Brain microvascular endothelial cell (primary cell): ENCODE measurements at regions not wholly inside any gene's neighbourhood (a gene's known extent, or its start where the extent isn't known, plus 50 kb on each side); places are given as distances from the start of the nearest gene placed in this dataset.
A peak's percentile ranks its signal among the peaks of the same experiment; 100 is the strongest.

Experiments used
- DNase-seq: peaks from one replicate; pipeline ENCODE4 v3.0.0-alpha.2; 2020
- H3K27ac ChIP-seq: fragments of 250-450 bp; sonication (Bioruptor Pico); 2 replicates; pipeline ENCODE4 v1.5.1; 2020; ENCODE audit warnings: mild to moderate bottlenecking, moderate library complexity
- H3K27me3 ChIP-seq: fragments of 250-450 bp; sonication (Bioruptor Pico); replicated peaks from 2 replicates; pipeline ENCODE4 v1.5.1; 2020; ENCODE audit warnings: mild to moderate bottlenecking
- H3K36me3 ChIP-seq: fragments of 250-450 bp; sonication (Bioruptor Pico); replicated peaks from 2 replicates; pipeline ENCODE4 v1.5.1; 2020; ENCODE audit warnings: mild to moderate bottlenecking
- H3K4me3 ChIP-seq: 2 replicates; pipeline ENCODE4 v1.5.1; 2011; ENCODE audit warnings: low read depth, mild to moderate bottlenecking, control low read depth, low read length, moderate library complexity
- CTCF ChIP-seq: IDR thresholded peaks from 2 replicates; pipeline ENCODE4 v1.5.1; 2011; ENCODE audit warnings: low read depth, mild to moderate bottlenecking, moderate library complexity, low read length, control low read depth, inconsistent platforms; ENCODE audit errors: missing control alignments
- in situ Hi-C: cut with HindIII; loops from 2 replicates; pipeline ENCODE4 v1.10.0; 2017; ENCODE audit warnings: low sequenced_read_pairs, low pct_ligation_motif_present

- Histone ChIP-seq H3K36me3 (no peaks in the 10 kb centered on the region), H3K4me3 (no peak overlapping the region), H3K27me3 (no peaks in the 10 kb centered on the region), H3K27ac (no peak overlapping the region)
- TF ChIP-seq CTCF = no peak
- peak; percentile 38 for DNase-seq
- in situ Hi-C loops = no loop called here
Measured at GRCh38 chr13:40247845-40248244, 418.6 kb downstream of the FOXO1 start.

GRCh38 chr13:40251343-40252032, 415.0 kb downstream of the FOXO1 start:
- Histone ChIP-seq H3K27me3 (no peaks in the 10 kb centered on the region), H3K4me3 (no peak overlapping the region), H3K27ac (no peak overlapping the region), H3K36me3 (no peaks in the 10 kb centered on the region)
- no peak for DNase-seq
- in situ Hi-C loops = no loop called here
- no peak for TF ChIP-seq CTCF

GRCh38 chr13:40252241-40252640, 414.2 kb downstream of the FOXO1 start:
- DNase-seq = no peak
- no peak for TF ChIP-seq CTCF
- Histone ChIP-seq H3K27ac (no peak overlapping the region), H3K27me3 (no peaks in the 10 kb centered on the region), H3K36me3 (no peaks in the 10 kb centered on the region), H3K4me3 (no peak overlapping the region)
- in situ Hi-C loops = no loop called here

GRCh38 chr13:40252676-40253075, 413.8 kb downstream of the FOXO1 start:
- TF ChIP-seq CTCF = no peak
- in situ Hi-C loops = no loop called here
- H3K27ac ChIP-seq = no peak overlapping the region
- H3K36me3 ChIP-seq = no peaks in the 10 kb centered on the region
- DNase-seq = no peak
- H3K27me3 ChIP-seq = no peaks in the 10 kb centered on the region
- no peak overlapping the region for H3K4me3 ChIP-seq

- Histone ChIP-seq H3K27me3 (no peaks in the 10 kb centered on the region), H3K36me3 (no peaks in the 10 kb centered on the region), H3K4me3 (no peak overlapping the region), H3K27ac (no peak overlapping the region)
- no peak for DNase-seq
- in situ Hi-C loops = no loop called here
- no peak for TF ChIP-seq CTCF
Measured at GRCh38 chr13:40254394-40254793, 412.0 kb downstream of the FOXO1 start.

GRCh38 chr13:40255551-40255950, 410.9 kb downstream of the FOXO1 start:
- no peak overlapping the region for H3K4me3 ChIP-seq
- TF ChIP-seq CTCF = no peak
- no peaks in the 10 kb centered on the region for H3K27me3 ChIP-seq
- in situ Hi-C loops = no loop called here
- H3K27ac ChIP-seq = no peak overlapping the region
- no peak for DNase-seq
- H3K36me3 ChIP-seq = no peaks in the 10 kb centered on the region
